ENCODE measurements at regions not wholly inside any gene's neighbourhood (a gene's known extent, or its start where the extent isn't known, plus 50 kb on each side); places are given as distances from the start of the nearest gene placed in this dataset.

DNA sequence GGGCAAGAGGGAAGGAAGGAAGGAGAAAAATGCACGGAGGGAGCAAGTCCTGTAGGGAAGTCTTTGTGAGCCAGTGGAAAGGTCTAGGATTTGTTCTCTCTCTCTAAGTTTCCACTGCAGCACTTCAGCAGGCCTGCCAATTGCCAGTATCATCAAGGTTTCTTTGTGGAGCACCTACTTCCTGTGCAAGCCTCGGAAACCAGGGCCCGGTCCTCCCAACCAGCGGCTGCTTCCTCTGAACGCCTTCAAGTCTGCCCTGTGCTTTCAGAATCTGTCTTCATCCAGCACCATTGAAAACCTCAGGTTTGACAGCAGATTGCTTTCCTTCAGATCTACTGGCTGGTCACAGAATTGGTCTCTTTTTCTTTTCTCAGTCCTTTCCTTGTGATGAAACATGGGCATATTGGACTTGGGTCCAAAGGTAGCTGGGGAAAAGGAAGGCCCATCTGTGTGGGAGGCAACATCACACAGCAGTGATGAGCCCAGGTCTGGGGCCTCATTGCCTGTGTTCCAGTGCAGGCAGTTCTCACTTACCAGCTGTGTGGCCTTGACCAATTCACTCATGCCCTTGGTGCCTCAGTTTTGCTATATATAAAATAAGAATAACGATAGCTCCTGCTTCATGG lies 144.5 kb downstream of the SEC16B start:
- Histone ChIP-seq H3K27ac (no peak overlapping the region), H3K4me1 (replicated peaks in 1 of 2) (no peaks in the 10 kb centered on the region), H3K4me3 (no peak overlapping the region)
- ATAC-seq (replicated peaks in 6 of 8), result no peak
- in situ Hi-C loops (cut with MboI; ENCODE audit: low pct_unique_long_range_greater_than_20kb in 2 of 9, low sequenced_read_pairs in 9 of 9, unreplicated experiment in 9 of 9), result no loop called here
- 69 to 100% (median 83%) methylated on average over 1 to 6 of the region's 6 CpGs; no CpG with 5 or more reads in 2 of the 10 experiments for WGBS, 10 experiments

- in situ Hi-C loops (cut with MboI; ENCODE audit: low pct_unique_long_range_greater_than_20kb in 2 of 9, low sequenced_read_pairs in 9 of 9, unreplicated experiment in 9 of 9), result no loop called here
- no peak overlapping the region for H3K4me3 ChIP-seq
These were observed 145.3 kb downstream of the SEC16B start for GRCh38 chr1:177824508-177824982.

DNA sequence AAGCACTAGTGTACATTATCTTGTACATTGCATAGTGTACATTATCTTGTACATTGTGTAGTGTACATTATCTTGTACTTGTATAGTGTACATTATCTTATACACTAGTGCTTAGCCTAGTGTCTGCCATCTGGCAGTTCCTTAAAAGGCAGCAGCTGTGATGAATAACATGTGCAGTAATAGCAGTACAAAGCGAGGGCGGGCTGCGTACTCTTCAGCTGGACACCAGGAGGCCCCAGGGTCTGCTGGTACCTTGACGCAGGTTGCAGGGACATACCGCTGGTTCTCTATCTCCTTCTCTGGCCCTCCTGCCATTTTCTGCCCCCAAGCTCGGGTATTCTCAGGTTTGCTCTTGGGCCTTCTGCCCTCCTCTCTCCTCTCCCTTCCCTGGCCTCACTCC lies 149.6 kb downstream of the SEC16B start:
- WGBS, 10 experiments, result 17 to 100% (median 93%) methylated on average over 1 to 6 of the region's 6 CpGs; no CpG with 5 or more reads in 3 of the 10 experiments
- in situ Hi-C loops (cut with MboI; ENCODE audit: low pct_unique_long_range_greater_than_20kb in 2 of 9, low sequenced_read_pairs in 9 of 9, unreplicated experiment in 9 of 9), result no loop called here

More at GRCh38 chr1:177824508-177824982, 145.3 kb downstream of the SEC16B start:
- WGBS, 10 experiments, result 0 to 88% (median 76%) methylated on average over 1 to 5 of the region's 5 CpGs; no CpG with 5 or more reads in 4 of the 10 experiments
- peak in 4 of 8 experiments; percentile 45 to 57 (median 55) for ATAC-seq (replicated peaks in 6 of 8)
- H3K4me1 ChIP-seq (replicated peaks in 1 of 2), result no peaks in the 10 kb centered on the region
- H3K27ac ChIP-seq, result no peak overlapping the region

GRCh38 chr1:177817937-177818875 lies 151.7 kb downstream of the SEC16B start:
- 25 to 50% (median 39%) methylated on average over 1 to 7 of the region's 7 CpGs for WGBS, 10 experiments
- peak overlapping the region in 1 of 2 donors; percentile 11 for H3K27ac ChIP-seq
- peak in 5 of 8 experiments; percentile 41 to 77 (median 64) for ATAC-seq (replicated peaks in 6 of 8)
- no peak overlapping the region for H3K4me3 ChIP-seq
- in situ Hi-C loops (cut with MboI; ENCODE audit: low pct_unique_long_range_greater_than_20kb in 2 of 9, low sequenced_read_pairs in 9 of 9, unreplicated experiment in 9 of 9), result no loop called here
- peaks cover 13% of the 10 kb centered on the region in 2 donors for H3K4me1 ChIP-seq (replicated peaks in 1 of 2)

More for the DNA sequence above, 149.6 kb downstream of the SEC16B start:
- H3K27ac ChIP-seq, result no peak overlapping the region
- no peak overlapping the region for H3K4me3 ChIP-seq
- H3K4me1 ChIP-seq (replicated peaks in 1 of 2), result peaks cover 13% of the 10 kb centered on the region in 2 donors
- peak in 3 of 8 experiments; percentile 36 to 47 (median 37) for ATAC-seq (replicated peaks in 6 of 8)

GRCh38 chr1:177812650-177813049 lies 157.2 kb downstream of the SEC16B start:
- Histone ChIP-seq H3K4me1 (replicated peaks in 1 of 2) (peaks cover 11 to 14% of the 10 kb centered on the region in 2 donors), H3K27ac (no peak overlapping the region), H3K4me3 (no peak overlapping the region)
- no peak for ATAC-seq (replicated peaks in 6 of 8)
- in situ Hi-C loops (cut with MboI; ENCODE audit: low pct_unique_long_range_greater_than_20kb in 2 of 9, low sequenced_read_pairs in 9 of 9, unreplicated experiment in 9 of 9), result no loop called here
- 38 to 100% (median 89%) methylated on average over 2 to 13 of the region's 13 CpGs; no CpG with 5 or more reads in 2 of the 10 experiments for WGBS, 10 experiments

DNA sequence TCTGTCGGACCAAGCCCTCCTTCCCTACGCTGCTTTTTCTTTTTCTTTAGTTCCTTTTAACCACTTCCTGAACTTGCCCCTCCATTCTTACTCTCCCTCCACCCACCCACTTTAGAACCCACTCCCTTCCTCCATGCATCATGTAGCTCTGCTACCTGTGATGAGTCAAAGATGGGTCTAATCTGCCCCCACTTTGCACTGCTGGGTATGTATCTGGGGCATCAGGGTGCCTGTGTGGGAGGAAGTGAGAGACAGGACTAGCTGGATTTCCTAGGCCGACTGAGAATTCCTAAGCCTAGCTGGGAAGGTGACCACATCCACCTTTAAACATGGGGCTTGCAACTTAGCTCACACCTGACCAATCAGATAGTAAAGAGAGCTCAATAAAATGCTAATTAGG lies 157.7 kb downstream of the SEC16B start:
- peaks cover 7 to 10% of the 10 kb centered on the region in 2 donors for H3K4me1 ChIP-seq (replicated peaks in 1 of 2)
- H3K27ac ChIP-seq, result no peak overlapping the region
- WGBS, 10 experiments, result 14 to 100% (median 100%) methylated on average over 1 to 3 of the region's 3 CpGs; no CpG with 5 or more reads in 3 of the 10 experiments
- no peak for ATAC-seq (replicated peaks in 6 of 8)
- no peak overlapping the region for H3K4me3 ChIP-seq
- in situ Hi-C loops (cut with MboI; ENCODE audit: low pct_unique_long_range_greater_than_20kb in 2 of 9, low sequenced_read_pairs in 9 of 9, unreplicated experiment in 9 of 9), result no loop called here

DNA sequence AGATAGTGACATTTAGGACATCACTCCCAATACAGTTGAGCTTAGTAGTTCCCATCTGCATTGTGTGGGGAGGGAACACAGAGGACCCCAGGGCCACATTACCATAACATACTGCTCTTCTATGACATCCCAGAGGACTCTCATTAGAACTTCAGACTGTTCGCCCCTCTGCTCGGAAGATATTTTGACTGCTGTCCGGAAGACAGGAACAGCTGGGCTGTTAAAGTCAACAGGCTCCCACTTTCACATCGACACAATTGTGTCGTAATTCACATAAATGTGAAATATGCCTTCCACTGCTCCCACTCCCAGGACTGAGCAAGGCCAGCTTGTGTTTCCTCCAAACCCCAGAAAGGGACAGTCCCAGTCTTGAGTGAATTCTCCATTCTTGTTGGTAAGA lies 158.4 kb downstream of the SEC16B start:
- in situ Hi-C loops (cut with MboI; ENCODE audit: low pct_unique_long_range_greater_than_20kb in 2 of 9, low sequenced_read_pairs in 9 of 9, unreplicated experiment in 9 of 9), result no loop called here
- peak in 3 of 8 experiments; percentile 40 to 63 (median 52) for ATAC-seq (replicated peaks in 6 of 8)

DNA sequence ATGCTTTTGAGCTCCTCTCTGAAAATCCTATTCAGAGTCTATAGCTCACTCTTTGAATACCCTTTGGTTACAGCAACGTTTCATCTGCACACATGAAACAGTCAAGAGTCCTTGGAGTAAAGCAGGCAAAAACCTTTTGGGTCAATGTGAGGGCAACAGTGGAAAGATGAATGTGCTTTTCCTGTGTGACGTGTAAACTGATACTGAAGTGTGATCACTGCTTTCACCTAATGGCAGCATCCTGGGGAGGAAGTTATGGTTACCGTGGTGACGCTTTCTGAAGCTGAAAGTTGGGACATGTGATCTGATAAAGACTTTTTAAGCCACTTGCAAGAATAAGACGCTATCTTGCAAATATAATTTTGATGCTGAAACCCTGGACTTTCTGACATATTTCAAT lies 160.0 kb downstream of the SEC16B start:
- 8 to 63% (median 46%) methylated on average over 1 to 5 of the region's 5 CpGs for whole genome bisulfite sequencing, 10 experiments
- no peak overlapping the region for H3K4me3 ChIP-seq
- ATAC-seq (replicated peaks in 6 of 8), result peak in 5 of 8 experiments; percentile 34 to 85 (median 75)

More for the DNA sequence above, 158.4 kb downstream of the SEC16B start:
- Histone ChIP-seq H3K27ac (no peak overlapping the region), H3K4me1 (replicated peaks in 1 of 2) (peaks cover 7 to 10% of the 10 kb centered on the region in 2 donors), H3K4me3 (no peak overlapping the region)
- WGBS, 10 experiments, result 0 to 72% (median 44%) methylated on average over 3 to 5 of the region's 5 CpGs; no CpG with 5 or more reads in 6 of the 10 experiments

GRCh38 chr1:177802304-177802703 lies 167.6 kb downstream of the SEC16B start:
- ATAC-seq (replicated peaks in 6 of 8), result peak in 1 of 8 experiments; percentile 5
- WGBS, 10 experiments, result 0 to 100% (median 69%) methylated on average over 1 to 2 of the region's 2 CpGs; no CpG with 5 or more reads in 3 of the 10 experiments
- no peak overlapping the region for H3K4me3 ChIP-seq
- peaks cover 0 to 12% of the 10 kb centered on the region in 2 donors for H3K4me1 ChIP-seq (replicated peaks in 1 of 2)
- H3K27ac ChIP-seq, result no peak overlapping the region
- in situ Hi-C loops (cut with MboI; ENCODE audit: low pct_unique_long_range_greater_than_20kb in 2 of 9, low sequenced_read_pairs in 9 of 9, unreplicated experiment in 9 of 9), result no loop called here

More for the DNA sequence above, 160.0 kb downstream of the SEC16B start:
- Histone ChIP-seq H3K4me1 (replicated peaks in 1 of 2) (peaks cover 7 to 10% of the 10 kb centered on the region in 2 donors), H3K27ac (no peak overlapping the region)
- in situ Hi-C loops (cut with MboI; ENCODE audit: low pct_unique_long_range_greater_than_20kb in 2 of 9, low sequenced_read_pairs in 9 of 9, unreplicated experiment in 9 of 9), result no loop called here

DNA sequence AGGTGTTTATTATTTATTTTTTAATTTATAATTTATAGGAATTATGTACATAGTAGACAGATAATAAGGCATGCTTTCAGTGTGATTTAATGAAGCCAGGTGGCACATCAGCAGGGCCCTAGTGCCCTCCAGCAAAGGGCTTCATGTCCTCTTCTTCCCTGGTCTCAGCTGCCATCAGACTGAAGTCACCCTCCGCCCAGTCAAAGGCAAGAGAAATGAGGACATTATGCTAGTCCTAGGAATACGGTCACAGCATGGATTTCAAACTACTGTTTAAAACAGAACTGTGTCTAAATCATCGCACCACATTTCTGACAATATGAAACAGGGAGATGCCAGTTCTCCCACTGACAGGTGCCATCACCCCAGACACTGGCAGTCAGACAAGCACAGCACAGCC lies 168.1 kb downstream of the SEC16B start:
- no peak overlapping the region for H3K4me3 ChIP-seq
- peak in 5 of 8 experiments; percentile 47 to 88 (median 69) for ATAC-seq (replicated peaks in 6 of 8)
- in situ Hi-C loops (cut with MboI; ENCODE audit: low pct_unique_long_range_greater_than_20kb in 2 of 9, low sequenced_read_pairs in 9 of 9, unreplicated experiment in 9 of 9), result no loop called here
- no peak overlapping the region for H3K27ac ChIP-seq
- 30 to 95% (median 70%) methylated on average over 1 to 3 of the region's 3 CpGs; no CpG with 5 or more reads in 1 of the 10 experiments for WGBS, 10 experiments
- H3K4me1 ChIP-seq (replicated peaks in 1 of 2), result peaks cover 0 to 12% of the 10 kb centered on the region in 2 donors

- WGBS, 10 experiments, result 0 to 92% (median 42%) methylated on average over 1 of the region's 1 CpG; no CpG with 5 or more reads in 4 of the 10 experiments
- ATAC-seq (replicated peaks in 6 of 8), result peak in 4 of 8 experiments; percentile 16 to 62 (median 23)
- Histone ChIP-seq H3K27ac (no peak overlapping the region), H3K4me3 (no peak overlapping the region), H3K4me1 (replicated peaks in 1 of 2) (peaks cover 0 to 12% of the 10 kb centered on the region in 2 donors)
- in situ Hi-C loops (cut with MboI; ENCODE audit: low pct_unique_long_range_greater_than_20kb in 2 of 9, low sequenced_read_pairs in 9 of 9, unreplicated experiment in 9 of 9), result no loop called here
These were observed 169.3 kb downstream of the SEC16B start for GRCh38 chr1:177800400-177801088.

- Histone ChIP-seq H3K27ac (no peak overlapping the region), H3K4me1 (replicated peaks in 1 of 2) (peaks cover 2 to 12% of the 10 kb centered on the region in 2 donors), H3K4me3 (no peak overlapping the region)
- ATAC-seq (replicated peaks in 6 of 8), result no peak
- 8 to 100% (median 83%) methylated on average over 1 to 4 of the region's 4 CpGs for WGBS, 10 experiments
- in situ Hi-C loops (cut with MboI; ENCODE audit: low pct_unique_long_range_greater_than_20kb in 2 of 9, low sequenced_read_pairs in 9 of 9, unreplicated experiment in 9 of 9), result loop anchor here in 2 of 9 experiments (25.0 kb wide), 2 partner anchors 612 to 912 kb away; no protein-coding TSS in a partner anchor
These were observed 170.1 kb downstream of the SEC16B start for GRCh38 chr1:177799746-177800145.

Measured in motor neuron (in vitro differentiated cells).